Psoas muscle (tissue), 7 donors: ENCODE measurements at regions not wholly inside any gene's neighbourhood (a gene's known extent, or its start where the extent isn't known, plus 50 kb on each side); places are given as distances from the start of the nearest gene placed in this dataset.

Experiments
- ATAC-seq, 4 donors: fragments of 200-7000 bp; cut with Tn5 transposase; one replicate each; pipeline ENCODE4 v1.9.1; 2020; ENCODE audit warnings: moderate library complexity in 3 of 4, mild to moderate bottlenecking in 2 of 4
- DNase-seq, 2 donors: peaks; one replicate each; pipeline ENCODE4 v3.0.0-alpha.2; 2020
- H3K27ac ChIP-seq: fragments of 200-600 bp; one replicate; pipeline ENCODE4 v1.8.0; 2022
- H3K27me3 ChIP-seq, 3 donors: fragments of 200-600 bp in 1 of 3; one replicate each; pipeline versions ENCODE4 v1.6.1 to v1.8.0; 2013 to 2022; ENCODE audit warnings: low read length in 2 of 3, mild to moderate bottlenecking in 2 of 3, moderate library complexity in 1 of 3; ENCODE audit not compliant: insufficient read depth in 3 of 3
- H3K36me3 ChIP-seq, 2 donors: fragments of 200-600 bp in 1 of 2; one replicate each; pipeline versions ENCODE4 v1.6.1 to v1.8.0; 2013 to 2022; ENCODE audit warnings: low read depth in 1 of 2, mild to moderate bottlenecking in 1 of 2, moderate library complexity in 1 of 2; ENCODE audit not compliant: insufficient read depth in 1 of 2
- H3K4me1 ChIP-seq: fragments of 200-600 bp; one replicate; pipeline ENCODE4 v1.8.0; 2022
- H3K4me3 ChIP-seq: fragments of 200-600 bp; one replicate; pipeline ENCODE4 v1.8.0; 2022; ENCODE audit warnings: mild to moderate bottlenecking
- H3K9me3 ChIP-seq: fragments of 200-600 bp; one replicate; pipeline ENCODE4 v1.8.0; 2022
- WGBS, 3 donors: extraction: QIAGEN DNeasy Blood & Tissue Kit; methylation state at CpG; one replicate each; pipeline versions ENCODE4 v1.1.6 to v1.1.7; 2013; 5-methylcytosine and 5-hydroxymethylcytosine counted together
- intact Hi-C, 2 donors: fragments of 100-400 bp; cut with DNase I; formaldehyde crosslinking; loops; one replicate each; pipeline versions ENCODE4 v1.11.0 to v1.14.2; 2022
- TF ChIP-seq, protein P1 (sequence below): fragments of 200-600 bp; IDR thresholded peaks from one replicate; pipeline ENCODE4 v1.8.0; 2022; ENCODE audit warnings: antibody characterized with exemption
- donor health status: healthy with polysubstance abuse.
- donor health status: DM: no; HTN: no; CAD: no; lungs with moderate emphysema.
- donor health status: Bipolar disorder and iron deficiency.
- donor health status: healthy.
- donor health status: DM: yes; HTN: yes; CAD: no.
- donor health status: DM: no; HTN: no; CAD: no.
- donor health status: DM: yes; HTN: yes; CAD: no.

GRCh38 chr3:196142202-196142956, 60.5 kb upstream of the TFRC start:
- TF ChIP-seq, protein P1, sequence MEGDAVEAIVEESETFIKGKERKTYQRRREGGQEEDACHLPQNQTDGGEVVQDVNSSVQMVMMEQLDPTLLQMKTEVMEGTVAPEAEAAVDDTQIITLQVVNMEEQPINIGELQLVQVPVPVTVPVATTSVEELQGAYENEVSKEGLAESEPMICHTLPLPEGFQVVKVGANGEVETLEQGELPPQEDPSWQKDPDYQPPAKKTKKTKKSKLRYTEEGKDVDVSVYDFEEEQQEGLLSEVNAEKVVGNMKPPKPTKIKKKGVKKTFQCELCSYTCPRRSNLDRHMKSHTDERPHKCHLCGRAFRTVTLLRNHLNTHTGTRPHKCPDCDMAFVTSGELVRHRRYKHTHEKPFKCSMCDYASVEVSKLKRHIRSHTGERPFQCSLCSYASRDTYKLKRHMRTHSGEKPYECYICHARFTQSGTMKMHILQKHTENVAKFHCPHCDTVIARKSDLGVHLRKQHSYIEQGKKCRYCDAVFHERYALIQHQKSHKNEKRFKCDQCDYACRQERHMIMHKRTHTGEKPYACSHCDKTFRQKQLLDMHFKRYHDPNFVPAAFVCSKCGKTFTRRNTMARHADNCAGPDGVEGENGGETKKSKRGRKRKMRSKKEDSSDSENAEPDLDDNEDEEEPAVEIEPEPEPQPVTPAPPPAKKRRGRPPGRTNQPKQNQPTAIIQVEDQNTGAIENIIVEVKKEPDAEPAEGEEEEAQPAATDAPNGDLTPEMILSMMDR: no peak
- Histone ChIP-seq H3K27ac (no peak overlapping the region), H3K9me3 (no peaks in the 10 kb centered on the region), H3K4me1 (peaks cover 4% of the 10 kb centered on the region), H3K27me3 (peaks cover 0 to 1% (median 0%) of the 10 kb centered on the region in 3 donors), H3K36me3 (no peaks in the 10 kb centered on the region), H3K4me3 (no peak overlapping the region)
- intact Hi-C loops: no loop called here
- ATAC-seq (no peak), DNase-seq (no peak)
- 66 to 76% (median 68%) methylated on average over 14 to 16 of the region's 16 CpGs for WGBS, 3 donors

DNA sequence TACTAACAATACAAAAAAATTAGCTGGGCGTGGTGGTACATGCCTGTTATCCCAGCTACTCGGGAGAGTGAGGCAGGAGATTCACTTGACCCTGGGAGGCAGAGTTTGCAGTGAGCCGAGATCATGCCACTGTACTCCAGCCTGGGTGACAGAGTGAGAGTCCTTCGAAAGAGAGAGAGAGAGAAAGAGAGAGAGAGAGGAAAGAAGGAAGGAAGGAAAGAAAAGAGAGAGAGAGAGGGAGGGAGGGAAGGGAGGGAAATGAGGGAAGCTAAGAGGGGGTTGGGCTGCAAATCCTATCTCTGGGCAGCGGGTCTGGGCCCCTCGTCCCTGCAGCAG, 59.9 kb upstream of the TFRC start:
- Histone ChIP-seq H3K27me3 (peaks cover 0 to 1% (median 0%) of the 10 kb centered on the region in 3 donors), H3K27ac (no peak overlapping the region), H3K4me3 (no peak overlapping the region), H3K36me3 (no peaks in the 10 kb centered on the region), H3K4me1 (peaks cover 4% of the 10 kb centered on the region), H3K9me3 (no peaks in the 10 kb centered on the region)
- DNase-seq (no peak), ATAC-seq (no peak)
- TF ChIP-seq, protein P1: no peak
- 83 to 86% (median 84%) methylated on average over 5 to 6 of the region's 6 CpGs for WGBS, 3 donors
- intact Hi-C loops: no loop called here

- Histone ChIP-seq H3K9me3 (no peaks in the 10 kb centered on the region), H3K36me3 (no peaks in the 10 kb centered on the region), H3K27me3 (peaks cover 0 to 1% (median 0%) of the 10 kb centered on the region in 3 donors), H3K27ac (no peak overlapping the region), H3K4me3 (no peak overlapping the region), H3K4me1 (peaks cover 5% of the 10 kb centered on the region)
- TF ChIP-seq, protein P1: no peak
- 87 to 88% (median 87%) methylated on average over 15 of the region's 15 CpGs for WGBS, 3 donors
- DNase-seq: peak in 1 of 2 donors; percentile 34
- intact Hi-C loops: no loop called here
- ATAC-seq: no peak
Observed at GRCh38 chr3:196141052-196141865, 59.4 kb upstream of the TFRC start.

- WGBS, 3 donors: 56 to 75% (median 66%) methylated on average over 12 of the region's 12 CpGs
- no peak overlapping the region for H3K4me3 ChIP-seq
- no peak for ATAC-seq
- no peaks in the 10 kb centered on the region for H3K36me3 ChIP-seq
- DNase-seq: no peak
- TF ChIP-seq, protein P1: no peak
- H3K27me3 ChIP-seq: peaks cover 0 to 1% (median 0%) of the 10 kb centered on the region in 3 donors
- peaks cover 13% of the 10 kb centered on the region for H3K4me1 ChIP-seq
- H3K9me3 ChIP-seq: no peaks in the 10 kb centered on the region
- H3K27ac ChIP-seq: no peak overlapping the region
- intact Hi-C loops: no loop called here
Observed at GRCh38 chr3:196140224-196140623, 58.3 kb upstream of the TFRC start.
